ENCODE measurements at regions not wholly inside any gene's neighbourhood (a gene's known extent, or its start where the extent isn't known, plus 50 kb on each side); places are given as distances from the start of the nearest gene placed in this dataset.

- TF ChIP-seq EZH2phosphoT487 (IDR thresholded peaks at IDR 0.05; ENCODE audit: low read length): no peak
- no peak for TF ChIP-seq EZH2 (optimal IDR thresholded peaks at IDR 0.05; ENCODE audit: low read depth, low read length)
- TF ChIP-seq CTCF (IDR thresholded peaks at IDR 0.05; ENCODE audit: low read length): no peak
- H3K4me1 ChIP-seq (ENCODE audit: low read length): no peaks in the 10 kb centered on the region
- no peak for DNase-seq
- H3K9me3 ChIP-seq (replicated peaks; ENCODE audit: insufficient read depth, low read length): no peaks in the 10 kb centered on the region
- H3K9me2 ChIP-seq (replicated peaks; ENCODE audit: insufficient read depth, low read length): no peaks in the 10 kb centered on the region
- no peaks in the 10 kb centered on the region for H3K36me3 ChIP-seq (replicated peaks; ENCODE audit: insufficient read depth, low read length)
- no peak overlapping the region for H3K9ac ChIP-seq (ENCODE audit: low read length)
- H2AFZ ChIP-seq (ENCODE audit: low read length): no peak overlapping the region
- H3K27ac ChIP-seq (ENCODE audit: low read length): no peak overlapping the region
- H3K4me2 ChIP-seq (ENCODE audit: low read depth, low read length): no peak overlapping the region
- no peaks in the 10 kb centered on the region for H3K79me2 ChIP-seq (ENCODE audit: low read length)
- H3K4me3 ChIP-seq (ENCODE audit: low read length): no peak overlapping the region
- H4K20me1 ChIP-seq (ENCODE audit: insufficient read depth, low read length): no peaks in the 10 kb centered on the region
- no peaks in the 10 kb centered on the region for H3F3A ChIP-seq (ENCODE audit: insufficient read depth, low read length)
- no peaks in the 10 kb centered on the region for H3K27me3 ChIP-seq (replicated peaks; ENCODE audit: insufficient read depth, low read length)
These were observed 399.0 kb upstream of the TPM1 start for GRCh38 chr15:62643572-62643971.

- Histone ChIP-seq H3K9me3 (replicated peaks; ENCODE audit: insufficient read depth, low read length) (no peaks in the 10 kb centered on the region), H3F3A (ENCODE audit: insufficient read depth, low read length) (no peaks in the 10 kb centered on the region), H4K20me1 (ENCODE audit: insufficient read depth, low read length) (no peaks in the 10 kb centered on the region), H3K27me3 (replicated peaks; ENCODE audit: insufficient read depth, low read length) (no peaks in the 10 kb centered on the region), H3K36me3 (replicated peaks; ENCODE audit: insufficient read depth, low read length) (no peaks in the 10 kb centered on the region), H3K9me2 (replicated peaks; ENCODE audit: insufficient read depth, low read length) (no peaks in the 10 kb centered on the region), H2AFZ (ENCODE audit: low read length) (no peak overlapping the region), H3K27ac (ENCODE audit: low read length) (no peak overlapping the region), H3K9ac (ENCODE audit: low read length) (no peak overlapping the region), H3K4me2 (ENCODE audit: low read depth, low read length) (no peak overlapping the region), H3K4me1 (ENCODE audit: low read length) (no peaks in the 10 kb centered on the region), H3K79me2 (ENCODE audit: low read length) (no peaks in the 10 kb centered on the region), H3K4me3 (ENCODE audit: low read length) (no peak overlapping the region)
- no peak for DNase-seq
- TF ChIP-seq EZH2phosphoT487 (IDR thresholded peaks at IDR 0.05; ENCODE audit: low read length) (no peak), EZH2 (optimal IDR thresholded peaks at IDR 0.05; ENCODE audit: low read depth, low read length) (no peak), CTCF (IDR thresholded peaks at IDR 0.05; ENCODE audit: low read length) (no peak)
These were observed 398.2 kb upstream of the TPM1 start for GRCh38 chr15:62644216-62644888.

GRCh38 chr15:62644889-62645742 lies 397.4 kb upstream of the TPM1 start:
- Histone ChIP-seq H3F3A (ENCODE audit: insufficient read depth, low read length) (no peaks in the 10 kb centered on the region), H2AFZ (ENCODE audit: low read length) (no peak overlapping the region), H3K9ac (ENCODE audit: low read length) (no peak overlapping the region), H3K9me2 (replicated peaks; ENCODE audit: insufficient read depth, low read length) (no peaks in the 10 kb centered on the region), H3K79me2 (ENCODE audit: low read length) (no peaks in the 10 kb centered on the region), H3K4me3 (ENCODE audit: low read length) (no peak overlapping the region), H3K4me2 (ENCODE audit: low read depth, low read length) (no peak overlapping the region), H4K20me1 (ENCODE audit: insufficient read depth, low read length) (no peaks in the 10 kb centered on the region; the same call in 1 of the 2 replicates), H3K36me3 (replicated peaks; ENCODE audit: insufficient read depth, low read length) (no peaks in the 10 kb centered on the region), H3K27ac (ENCODE audit: low read length) (no peak overlapping the region), H3K27me3 (replicated peaks; ENCODE audit: insufficient read depth, low read length) (no peaks in the 10 kb centered on the region), H3K4me1 (ENCODE audit: low read length) (0 out of 2 replicates have a peak, but pooled peaks cover 3% of the 10 kb centered on the region), H3K9me3 (replicated peaks; ENCODE audit: insufficient read depth, low read length) (no peaks in the 10 kb centered on the region)
- no peak for DNase-seq
- TF ChIP-seq EZH2 (optimal IDR thresholded peaks at IDR 0.05; ENCODE audit: low read depth, low read length) (no peak), EZH2phosphoT487 (IDR thresholded peaks at IDR 0.05; ENCODE audit: low read length) (no peak), CTCF (IDR thresholded peaks at IDR 0.05; ENCODE audit: low read length) (no peak)

All from MM.1S (cell line).